GM13977 (cell line): ENCODE measurements at regions not wholly inside any gene's neighbourhood (a gene's known extent, or its start where the extent isn't known, plus 50 kb on each side); places are given as distances from the start of the nearest gene placed in this dataset.

Source experiments
- DNase-seq: peaks from one replicate; pipeline ENCODE4 v3.0.0; 2012; ENCODE audit warnings: low spot score
- CTCF ChIP-seq: IDR thresholded peaks from 2 replicates; pipeline ENCODE4 v1.5.1; 2012; ENCODE audit warnings: mild to moderate bottlenecking, control low read depth; ENCODE audit not compliant: insufficient read depth; ENCODE audit errors: extremely low read depth, missing control alignments
- in situ Hi-C: fragments of 300-500 bp; cut with MboI; formaldehyde crosslinking; loops from one replicate; pipeline ENCODE4 v1.12.0; 2022; ENCODE audit warnings: low sequenced_read_pairs, low pct_unique_long_range_greater_than_20kb, mixed read lengths, inconsistent platforms; ENCODE audit not compliant: unreplicated experiment

GRCh38 chr14:98858561-98858960, 413.4 kb downstream of the BCL11B start:
- TF ChIP-seq CTCF = no peak
- in situ Hi-C loops = no loop called here
- no peak for DNase-seq

- DNase-seq = no peak
- in situ Hi-C loops = no loop called here
- no peak for TF ChIP-seq CTCF
Measured at GRCh38 chr14:98859301-98859700, 412.7 kb downstream of the BCL11B start.

GRCh38 chr14:98864211-98864610, 407.8 kb downstream of the BCL11B start:
- no peak for DNase-seq
- in situ Hi-C loops = no loop called here
- TF ChIP-seq CTCF = no peak

- no peak for TF ChIP-seq CTCF
- DNase-seq = no peak
- in situ Hi-C loops = no loop called here
Measured at GRCh38 chr14:98867146-98867545, 404.9 kb downstream of the BCL11B start.

GRCh38 chr14:98867726-98868125, 404.3 kb downstream of the BCL11B start:
- in situ Hi-C loops = no loop called here
- no peak for TF ChIP-seq CTCF
- DNase-seq = no peak

GRCh38 chr14:98868866-98869265, 403.1 kb downstream of the BCL11B start:
- TF ChIP-seq CTCF = no peak
- in situ Hi-C loops = no loop called here

GRCh38 chr14:98871796-98872195, 400.2 kb downstream of the BCL11B start:
- TF ChIP-seq CTCF = no peak
- in situ Hi-C loops = no loop called here
- DNase-seq = no peak

More at GRCh38 chr14:98868866-98869265, 403.1 kb downstream of the BCL11B start:
- DNase-seq = no peak
